ENCODE measurements at regions not wholly inside any gene's neighbourhood (a gene's known extent, or its start where the extent isn't known, plus 50 kb on each side); places are given as distances from the start of the nearest gene placed in this dataset.

GRCh38 chr3:182105875-182106274 is 394.1 kb downstream of the SOX2 start:
- Mint-ChIP-seq H3K9me3 (peaks cover 19 to 20% (median 19%) of the 10 kb centered on the region in 3 donors), H3K27me3 (no peaks in the 10 kb centered on the region), H3K4me1 (no peaks in the 10 kb centered on the region), H3K27ac (no peak overlapping the region), H3K36me3 (no peaks in the 10 kb centered on the region), H3K4me3 (no peak overlapping the region)
- H3K27me3 ChIP-seq (replicated peaks in 1 of 2; ENCODE audit: control insufficient read depth in 2 of 2, extremely low read depth in 1 of 2, insufficient read depth in 2 of 2, low read length in 1 of 2), result no peaks in the 10 kb centered on the region
- H3K36me3 ChIP-seq (ENCODE audit: control insufficient read depth in 2 of 2, extremely low read depth in 1 of 2, insufficient read depth in 1 of 2, low read length in 1 of 2), result no peaks in the 10 kb centered on the region
- ChIA-PET CTCF (no interaction called here), POLR2A (no interaction called here)
- no peak for DNase-seq
- no peaks in the 10 kb centered on the region for H3K9me3 ChIP-seq
- WGBS (ENCODE audit: insufficient coverage), result no CpG with 5 or more reads among the region's 4 CpGs
- ATAC-seq (replicated peaks in 1 of 4), result no peak
- H3K27ac ChIP-seq (ENCODE audit: low read length), result no peak overlapping the region
- no peaks in the 10 kb centered on the region for H3K4me1 ChIP-seq (ENCODE audit: control insufficient read depth in 1 of 2, extremely low read depth in 1 of 2, insufficient read depth in 2 of 2, low read length in 2 of 2)
- H3K4me3 ChIP-seq (ENCODE audit: control insufficient read depth in 1 of 2, extremely low read depth in 1 of 2, low read length in 1 of 2), result no peak overlapping the region

DNA sequence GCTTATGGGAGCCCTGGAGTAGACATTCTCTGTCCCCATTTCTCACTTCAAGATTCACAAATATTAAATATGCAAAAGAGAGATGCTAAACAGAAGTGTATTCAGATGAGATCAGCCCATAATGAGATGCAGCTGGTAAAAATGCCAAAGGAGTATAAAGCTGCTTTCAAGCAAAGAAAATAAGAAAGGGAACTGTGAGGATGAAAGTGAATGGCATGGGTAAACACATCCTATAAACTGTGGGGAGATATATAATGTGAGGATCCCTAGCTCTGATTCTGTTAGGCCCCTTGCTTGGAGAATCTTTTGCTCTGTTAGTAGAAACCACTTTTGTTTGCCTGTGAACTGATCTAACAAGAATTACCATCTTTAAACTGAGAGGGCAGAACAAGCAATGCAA is 396.6 kb downstream of the SOX2 start:
- Histone ChIP-seq H3K36me3 (ENCODE audit: control insufficient read depth in 2 of 2, extremely low read depth in 1 of 2, insufficient read depth in 1 of 2, low read length in 1 of 2) (no peaks in the 10 kb centered on the region), H3K27me3 (replicated peaks in 1 of 2; ENCODE audit: control insufficient read depth in 2 of 2, extremely low read depth in 1 of 2, insufficient read depth in 2 of 2, low read length in 1 of 2) (no peaks in the 10 kb centered on the region), H3K4me3 (ENCODE audit: control insufficient read depth in 1 of 2, extremely low read depth in 1 of 2, low read length in 1 of 2) (no peak overlapping the region), H3K4me1 (ENCODE audit: control insufficient read depth in 1 of 2, extremely low read depth in 1 of 2, insufficient read depth in 2 of 2, low read length in 2 of 2) (no peaks in the 10 kb centered on the region), H3K27ac (ENCODE audit: low read length) (no peak overlapping the region), H3K9me3 (no peaks in the 10 kb centered on the region)
- H3K4me1 Mint-ChIP-seq, result no peaks in the 10 kb centered on the region
- DNase-seq, result no peak
- peaks cover 11 to 15% (median 13%) of the 10 kb centered on the region in 3 donors for H3K9me3 Mint-ChIP-seq
- no peak overlapping the region for H3K4me3 Mint-ChIP-seq
- ChIA-PET POLR2A (no interaction called here), CTCF (no interaction called here)
- H3K36me3 Mint-ChIP-seq, result no peaks in the 10 kb centered on the region
- no peak for ATAC-seq (replicated peaks in 1 of 4)
- H3K27me3 Mint-ChIP-seq, result no peaks in the 10 kb centered on the region
- H3K27ac Mint-ChIP-seq, result no peak overlapping the region

- CTCF ChIA-PET, result no interaction called here
- H3K27ac ChIP-seq (ENCODE audit: low read length), result no peak overlapping the region
- DNase-seq (no peak), ATAC-seq (replicated peaks in 1 of 4) (no peak)
- 33% methylated on average over 1 of the region's 4 CpGs for WGBS (ENCODE audit: insufficient coverage)
- Mint-ChIP-seq H3K27me3 (no peaks in the 10 kb centered on the region), H3K9me3 (peaks cover 7 to 18% (median 12%) of the 10 kb centered on the region in 3 donors), H3K4me1 (no peaks in the 10 kb centered on the region), H3K4me3 (no peak overlapping the region), H3K36me3 (no peaks in the 10 kb centered on the region), H3K27ac (no peak overlapping the region)
- POLR2A ChIA-PET, result no interaction called here
- no peaks in the 10 kb centered on the region for H3K36me3 ChIP-seq (ENCODE audit: control insufficient read depth in 2 of 2, extremely low read depth in 1 of 2, insufficient read depth in 1 of 2, low read length in 1 of 2)
- no peaks in the 10 kb centered on the region for H3K9me3 ChIP-seq
- no peak overlapping the region for H3K4me3 ChIP-seq (ENCODE audit: control insufficient read depth in 1 of 2, extremely low read depth in 1 of 2, low read length in 1 of 2)
- H3K4me1 ChIP-seq (ENCODE audit: control insufficient read depth in 1 of 2, extremely low read depth in 1 of 2, insufficient read depth in 2 of 2, low read length in 2 of 2), result no peaks in the 10 kb centered on the region
- no peaks in the 10 kb centered on the region for H3K27me3 ChIP-seq (replicated peaks in 1 of 2; ENCODE audit: control insufficient read depth in 2 of 2, extremely low read depth in 1 of 2, insufficient read depth in 2 of 2, low read length in 1 of 2)
Measured at GRCh38 chr3:182111967-182112366, 400.2 kb downstream of the SOX2 start.

GRCh38 chr3:182115328-182116015 is 403.7 kb downstream of the SOX2 start:
- ChIA-PET POLR2A (no interaction called here), CTCF (no interaction called here)
- no peaks in the 10 kb centered on the region for H3K27me3 Mint-ChIP-seq
- no peak overlapping the region for H3K27ac Mint-ChIP-seq
- H3K4me1 Mint-ChIP-seq, result no peaks in the 10 kb centered on the region
- no peak for ATAC-seq (replicated peaks in 1 of 4)
- no peaks in the 10 kb centered on the region for H3K36me3 Mint-ChIP-seq
- Histone ChIP-seq H3K4me3 (ENCODE audit: control insufficient read depth in 1 of 2, extremely low read depth in 1 of 2, low read length in 1 of 2) (no peak overlapping the region), H3K9me3 (no peaks in the 10 kb centered on the region), H3K27me3 (replicated peaks in 1 of 2; ENCODE audit: control insufficient read depth in 2 of 2, extremely low read depth in 1 of 2, insufficient read depth in 2 of 2, low read length in 1 of 2) (no peaks in the 10 kb centered on the region), H3K4me1 (ENCODE audit: control insufficient read depth in 1 of 2, extremely low read depth in 1 of 2, insufficient read depth in 2 of 2, low read length in 2 of 2) (no peaks in the 10 kb centered on the region), H3K36me3 (ENCODE audit: control insufficient read depth in 2 of 2, extremely low read depth in 1 of 2, insufficient read depth in 1 of 2, low read length in 1 of 2) (no peaks in the 10 kb centered on the region), H3K27ac (ENCODE audit: low read length) (no peak overlapping the region)
- H3K9me3 Mint-ChIP-seq, result peaks cover 0 to 5% (median 2%) of the 10 kb centered on the region in 3 donors
- WGBS (ENCODE audit: insufficient coverage), result 40% methylated on average over 1 of the region's 1 CpG
- H3K4me3 Mint-ChIP-seq, result no peak overlapping the region
- no peak for DNase-seq

GRCh38 chr3:182116386-182116785 is 404.7 kb downstream of the SOX2 start:
- H3K4me1 ChIP-seq (ENCODE audit: control insufficient read depth in 1 of 2, extremely low read depth in 1 of 2, insufficient read depth in 2 of 2, low read length in 2 of 2), result no peaks in the 10 kb centered on the region
- H3K27ac ChIP-seq (ENCODE audit: low read length), result no peak overlapping the region
- no peak overlapping the region for H3K27ac Mint-ChIP-seq
- CTCF ChIA-PET, result no interaction called here
- POLR2A ChIA-PET, result no interaction called here
- H3K4me1 Mint-ChIP-seq, result no peaks in the 10 kb centered on the region
- no peak overlapping the region for H3K4me3 Mint-ChIP-seq
- WGBS (ENCODE audit: insufficient coverage), result no CpG with 5 or more reads among the region's 2 CpGs
- ATAC-seq (replicated peaks in 1 of 4) (no peak), DNase-seq (no peak)
- no peaks in the 10 kb centered on the region for H3K27me3 Mint-ChIP-seq
- no peaks in the 10 kb centered on the region for H3K9me3 ChIP-seq
- no peaks in the 10 kb centered on the region for H3K27me3 ChIP-seq (replicated peaks in 1 of 2; ENCODE audit: control insufficient read depth in 2 of 2, extremely low read depth in 1 of 2, insufficient read depth in 2 of 2, low read length in 1 of 2)
- H3K4me3 ChIP-seq (ENCODE audit: control insufficient read depth in 1 of 2, extremely low read depth in 1 of 2, low read length in 1 of 2), result no peak overlapping the region
- no peaks in the 10 kb centered on the region for H3K36me3 ChIP-seq (ENCODE audit: control insufficient read depth in 2 of 2, extremely low read depth in 1 of 2, insufficient read depth in 1 of 2, low read length in 1 of 2)
- H3K9me3 Mint-ChIP-seq, result peaks cover 0 to 5% (median 0%) of the 10 kb centered on the region in 3 donors
- H3K36me3 Mint-ChIP-seq, result no peaks in the 10 kb centered on the region

GRCh38 chr3:182117131-182117530 is 405.4 kb downstream of the SOX2 start:
- Mint-ChIP-seq H3K9me3 (peaks cover 0 to 5% (median 0%) of the 10 kb centered on the region in 3 donors), H3K36me3 (no peaks in the 10 kb centered on the region), H3K4me3 (no peak overlapping the region), H3K27ac (no peak overlapping the region), H3K4me1 (no peaks in the 10 kb centered on the region), H3K27me3 (no peaks in the 10 kb centered on the region)
- POLR2A ChIA-PET, result no interaction called here
- 67% methylated on average over 6 of the region's 8 CpGs for WGBS (ENCODE audit: insufficient coverage)
- no peak overlapping the region for H3K4me3 ChIP-seq (ENCODE audit: control insufficient read depth in 1 of 2, extremely low read depth in 1 of 2, low read length in 1 of 2)
- H3K4me1 ChIP-seq (ENCODE audit: control insufficient read depth in 1 of 2, extremely low read depth in 1 of 2, insufficient read depth in 2 of 2, low read length in 2 of 2), result no peaks in the 10 kb centered on the region
- H3K27me3 ChIP-seq (replicated peaks in 1 of 2; ENCODE audit: control insufficient read depth in 2 of 2, extremely low read depth in 1 of 2, insufficient read depth in 2 of 2, low read length in 1 of 2), result no peaks in the 10 kb centered on the region
- CTCF ChIA-PET, result no interaction called here
- ATAC-seq (replicated peaks in 1 of 4) (no peak), DNase-seq (no peak)
- no peaks in the 10 kb centered on the region for H3K9me3 ChIP-seq
- no peak overlapping the region for H3K27ac ChIP-seq (ENCODE audit: low read length)
- H3K36me3 ChIP-seq (ENCODE audit: control insufficient read depth in 2 of 2, extremely low read depth in 1 of 2, insufficient read depth in 1 of 2, low read length in 1 of 2), result no peaks in the 10 kb centered on the region

DNA sequence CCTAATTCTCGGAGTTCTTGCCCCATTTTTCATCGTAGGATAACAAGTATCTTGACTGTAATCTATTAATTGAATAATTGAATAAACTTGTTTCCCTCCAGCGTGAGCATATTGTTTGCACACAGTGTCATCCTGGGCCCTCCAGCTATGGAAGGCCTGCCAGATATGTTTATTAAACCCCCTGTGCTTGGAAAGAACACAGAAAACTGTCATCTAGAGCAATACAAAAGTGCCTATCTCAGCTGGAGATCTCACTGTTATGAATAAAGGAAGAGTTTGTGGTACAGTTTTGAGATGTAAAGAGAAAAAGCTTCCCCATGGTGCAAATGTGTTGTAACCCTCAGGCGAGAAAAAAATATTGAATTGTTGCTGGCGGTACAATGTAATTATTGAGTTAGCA is 405.9 kb downstream of the SOX2 start:
- Mint-ChIP-seq H3K36me3 (no peaks in the 10 kb centered on the region), H3K4me3 (no peak overlapping the region), H3K27me3 (no peaks in the 10 kb centered on the region), H3K9me3 (peaks cover 0 to 5% (median 0%) of the 10 kb centered on the region in 3 donors), H3K4me1 (no peaks in the 10 kb centered on the region), H3K27ac (no peak overlapping the region)
- DNase-seq (no peak), ATAC-seq (replicated peaks in 1 of 4) (no peak)
- CTCF ChIA-PET, result no interaction called here
- POLR2A ChIA-PET, result no interaction called here
- Histone ChIP-seq H3K4me3 (ENCODE audit: control insufficient read depth in 1 of 2, extremely low read depth in 1 of 2, low read length in 1 of 2) (no peak overlapping the region), H3K4me1 (ENCODE audit: control insufficient read depth in 1 of 2, extremely low read depth in 1 of 2, insufficient read depth in 2 of 2, low read length in 2 of 2) (no peaks in the 10 kb centered on the region), H3K9me3 (no peaks in the 10 kb centered on the region), H3K27ac (ENCODE audit: low read length) (no peak overlapping the region), H3K36me3 (ENCODE audit: control insufficient read depth in 2 of 2, extremely low read depth in 1 of 2, insufficient read depth in 1 of 2, low read length in 1 of 2) (no peaks in the 10 kb centered on the region), H3K27me3 (replicated peaks in 1 of 2; ENCODE audit: control insufficient read depth in 2 of 2, extremely low read depth in 1 of 2, insufficient read depth in 2 of 2, low read length in 1 of 2) (no peaks in the 10 kb centered on the region)
- WGBS (ENCODE audit: insufficient coverage), result no CpG with 5 or more reads among the region's 5 CpGs
